AG04450 (cell line): ENCODE measurements at regions not wholly inside any gene's neighbourhood (a gene's known extent, or its start where the extent isn't known, plus 50 kb on each side); places are given as distances from the start of the nearest gene placed in this dataset.

Source experiments
- CTCF ChIA-PET: fragments of 300-600, 350-600 bp; formaldehyde crosslinking; extraction: SDS; loops from one replicate; lab custom pipeline; 2022; ENCODE audit warnings: antibody characterized with exemption, inconsistent platforms; lab: Charles Lee
- POLR2A ChIA-PET: fragments of 350-600 bp; formaldehyde crosslinking; extraction: SDS; loops from one replicate; lab custom pipeline; 2021; ENCODE audit warnings: antibody characterized with exemption, inconsistent platforms; lab: Yijun Ruan, JAX
- DNase-seq: peaks from one replicate; pipeline ENCODE4 v3.0.0-alpha.2; 2011; ENCODE audit warnings: low read depth, low spot score
- H3K27ac ChIP-seq: one replicate; pipeline ENCODE4 v1.5.1; 2012; ENCODE audit warnings: low read depth, low read length, control low read depth
- H3K27me3 ChIP-seq: one replicate; pipeline ENCODE4 v1.6.0; 2012; ENCODE audit warnings: low read length; ENCODE audit not compliant: control insufficient read depth, insufficient read depth
- H3K4me3 ChIP-seq: 2 replicates; pipeline ENCODE4 v1.5.1; 2011; ENCODE audit warnings: mild to moderate bottlenecking, low read depth, low read length, control low read depth
- H3K9me3 ChIP-seq: 2 replicates; pipeline ENCODE4 v1.5.1; 2012; ENCODE audit warnings: low read length; ENCODE audit not compliant: control insufficient read depth, insufficient read depth
- TF ChIP-seq, protein P1 (sequence below): IDR thresholded peaks from 2 replicates; pipeline ENCODE4 v1.5.1; 2011; ENCODE audit warnings: low read depth, low read length, control low read depth, inconsistent platforms

DNA sequence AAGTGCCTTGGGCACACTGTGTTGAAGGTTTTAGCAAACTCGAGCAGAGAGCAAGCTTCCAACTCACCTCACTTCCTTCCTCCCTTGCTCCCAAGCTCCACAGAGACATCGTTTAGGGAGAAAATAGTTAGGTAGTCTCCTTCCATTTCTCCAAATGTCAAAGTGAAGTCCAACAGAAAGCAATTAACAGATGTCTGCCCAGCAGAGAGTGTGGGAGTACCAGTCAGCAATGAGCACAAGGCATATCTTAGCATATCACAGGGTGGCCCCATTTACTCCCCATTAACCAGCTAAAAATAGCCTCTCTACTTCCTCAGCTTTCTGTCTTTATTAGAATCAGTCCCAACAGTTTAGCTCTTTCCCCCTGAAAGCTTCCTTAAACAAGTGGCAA lies 334.2 kb upstream of the CAMK1G start:
- Histone ChIP-seq H3K27me3 (no peaks in the 10 kb centered on the region), H3K9me3 (no peaks in the 10 kb centered on the region), H3K27ac (no peak overlapping the region), H3K4me3 (no peak overlapping the region)
- TF ChIP-seq, protein P1, sequence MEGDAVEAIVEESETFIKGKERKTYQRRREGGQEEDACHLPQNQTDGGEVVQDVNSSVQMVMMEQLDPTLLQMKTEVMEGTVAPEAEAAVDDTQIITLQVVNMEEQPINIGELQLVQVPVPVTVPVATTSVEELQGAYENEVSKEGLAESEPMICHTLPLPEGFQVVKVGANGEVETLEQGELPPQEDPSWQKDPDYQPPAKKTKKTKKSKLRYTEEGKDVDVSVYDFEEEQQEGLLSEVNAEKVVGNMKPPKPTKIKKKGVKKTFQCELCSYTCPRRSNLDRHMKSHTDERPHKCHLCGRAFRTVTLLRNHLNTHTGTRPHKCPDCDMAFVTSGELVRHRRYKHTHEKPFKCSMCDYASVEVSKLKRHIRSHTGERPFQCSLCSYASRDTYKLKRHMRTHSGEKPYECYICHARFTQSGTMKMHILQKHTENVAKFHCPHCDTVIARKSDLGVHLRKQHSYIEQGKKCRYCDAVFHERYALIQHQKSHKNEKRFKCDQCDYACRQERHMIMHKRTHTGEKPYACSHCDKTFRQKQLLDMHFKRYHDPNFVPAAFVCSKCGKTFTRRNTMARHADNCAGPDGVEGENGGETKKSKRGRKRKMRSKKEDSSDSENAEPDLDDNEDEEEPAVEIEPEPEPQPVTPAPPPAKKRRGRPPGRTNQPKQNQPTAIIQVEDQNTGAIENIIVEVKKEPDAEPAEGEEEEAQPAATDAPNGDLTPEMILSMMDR, result no peak
- CTCF ChIA-PET, result interaction anchor here (0.6 to 4.7 kb wide), 41 partner anchors 11 to 600 kb away, joined by 3 to 56 read pairs (median 4); no protein-coding TSS in a partner anchor
- no peak for DNase-seq
- POLR2A ChIA-PET, result no interaction called here

DNA sequence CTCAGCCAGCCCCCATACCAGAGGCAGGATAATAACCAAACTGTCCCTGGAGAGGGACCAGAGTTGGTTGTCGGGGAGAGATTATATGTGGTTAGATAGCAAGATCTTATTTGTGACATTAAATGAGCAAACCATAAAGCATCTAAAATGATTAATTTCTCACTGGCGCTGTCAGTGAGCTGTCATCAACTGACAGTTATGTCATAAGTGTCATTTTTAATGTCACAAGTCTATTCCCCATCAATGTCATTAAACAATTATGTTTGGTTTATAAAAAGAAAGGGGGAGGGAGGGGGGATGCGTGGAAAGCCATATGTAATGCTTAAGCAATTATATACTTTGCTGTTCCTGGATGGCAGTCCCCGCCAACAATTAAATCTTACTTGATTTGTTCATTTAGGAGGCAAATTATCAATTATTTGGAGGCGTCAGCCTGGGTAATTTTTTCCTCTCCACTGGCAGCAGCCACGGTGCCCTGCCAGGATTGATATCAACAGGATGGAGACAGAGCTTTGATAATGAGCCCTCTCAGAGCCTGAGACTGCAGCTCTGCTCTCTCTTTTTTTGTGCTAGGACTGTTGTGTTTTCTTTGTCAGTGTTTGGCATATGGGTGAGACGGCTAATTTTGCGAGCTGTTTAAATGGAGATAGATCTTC lies 333.6 kb upstream of the CAMK1G start:
- Histone ChIP-seq H3K4me3 (no peak overlapping the region), H3K27ac (no peak overlapping the region), H3K9me3 (no peaks in the 10 kb centered on the region), H3K27me3 (no peaks in the 10 kb centered on the region)
- CTCF ChIA-PET, result interaction anchor here (0.9 to 4.7 kb wide), 19 partner anchors 11 to 263 kb away, joined by 3 to 56 read pairs (median 7); no protein-coding TSS in a partner anchor
- TF ChIP-seq, protein P1, result no peak
- POLR2A ChIA-PET, result no interaction called here
- DNase-seq, result no peak

DNA sequence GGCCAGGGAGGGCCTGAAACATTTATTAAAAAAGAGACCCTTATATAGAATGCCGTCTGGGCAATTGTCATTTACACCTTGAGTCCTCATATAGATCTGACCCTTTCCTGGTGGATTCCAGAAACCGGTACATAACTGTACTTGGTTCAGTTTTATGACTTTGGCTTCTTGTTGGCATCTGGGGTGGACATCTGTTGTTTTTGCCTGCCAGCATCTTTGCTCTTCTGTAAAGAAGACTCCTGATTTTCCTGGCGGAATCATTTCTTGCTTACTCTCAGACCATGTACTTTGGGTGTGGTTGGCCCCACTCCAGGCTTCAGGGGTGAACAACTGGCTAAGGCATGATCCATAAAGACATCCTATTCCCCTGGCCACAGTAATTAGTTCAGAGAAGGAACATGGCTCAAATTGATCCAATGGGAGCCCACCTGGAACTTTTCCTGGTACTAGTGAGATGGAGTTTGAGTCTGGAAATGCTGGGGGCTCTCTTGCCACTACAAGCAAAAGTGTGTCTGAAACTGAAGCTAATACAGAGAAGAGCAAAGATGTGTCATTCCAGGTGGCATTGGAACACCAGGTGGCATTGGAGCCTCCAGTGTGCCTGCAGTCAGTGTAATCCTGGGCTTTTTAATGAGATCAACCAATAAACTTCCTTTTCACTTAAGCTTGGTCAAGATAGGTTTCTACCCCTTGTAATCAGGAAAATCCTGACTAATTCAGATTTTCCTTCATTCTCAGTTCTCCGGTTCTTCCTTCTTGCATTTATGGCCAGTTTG lies 332.5 kb upstream of the CAMK1G start:
- POLR2A ChIA-PET, result no interaction called here
- CTCF ChIA-PET, result interaction anchor here (0.6 to 4.7 kb wide), 3 partner anchors 43 to 620 kb away, joined by 3 to 49 read pairs (median 40); no protein-coding TSS in a partner anchor
- Histone ChIP-seq H3K4me3 (no peak overlapping the region), H3K27me3 (no peaks in the 10 kb centered on the region), H3K9me3 (no peaks in the 10 kb centered on the region), H3K27ac (no peak overlapping the region)
- TF ChIP-seq, protein P1, result no peak
- DNase-seq, result no peak

DNA sequence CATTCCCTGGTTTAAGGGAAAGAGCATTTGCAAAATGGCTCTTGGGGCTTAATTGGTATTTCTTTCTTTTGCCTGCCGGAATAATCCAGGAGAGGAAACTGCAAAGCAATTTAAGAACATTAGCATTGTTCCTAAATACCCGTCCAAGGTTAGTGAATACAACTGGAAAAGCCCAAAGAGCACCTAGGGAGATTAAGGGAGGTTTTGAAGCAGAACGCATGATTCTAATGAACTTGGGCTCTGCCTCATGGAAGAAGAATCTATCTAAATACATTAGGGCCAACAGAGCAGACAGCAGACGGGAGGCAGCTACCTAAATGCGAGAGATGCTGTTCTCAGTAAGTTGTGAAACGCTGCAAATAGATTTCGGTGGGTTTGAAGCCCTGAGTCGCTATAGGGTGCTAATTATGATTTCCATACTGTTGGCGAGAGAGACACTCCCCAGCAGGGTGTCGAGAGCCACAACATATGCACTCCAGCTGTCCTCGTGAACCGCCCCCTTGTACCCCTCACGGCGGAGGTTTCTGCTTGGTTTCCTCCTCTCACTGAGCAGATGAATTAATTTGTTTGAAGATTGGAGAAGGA lies 326.7 kb upstream of the CAMK1G start:
- no peaks in the 10 kb centered on the region for H3K27me3 ChIP-seq
- no peaks in the 10 kb centered on the region for H3K9me3 ChIP-seq
- POLR2A ChIA-PET, result no interaction called here
- H3K4me3 ChIP-seq, result no peak overlapping the region
- TF ChIP-seq, protein P1, result no peak
- CTCF ChIA-PET, result no interaction called here
- H3K27ac ChIP-seq, result no peak overlapping the region
- DNase-seq, result no peak
